MM.1S (cell line): ENCODE measurements at regions not wholly inside any gene's neighbourhood (a gene's known extent, or its start where the extent isn't known, plus 50 kb on each side); places are given as distances from the start of the nearest gene placed in this dataset.

Source experiments
- DNase-seq: peaks from one replicate; pipeline ENCODE4 v3.0.0-alpha.2; 2015
- H2AFZ ChIP-seq: fragments of 300-600 bp; sonication (generic); 2 replicates; pipeline ENCODE4 v1.6.0; 2016; ENCODE audit warnings: antibody characterized with exemption, low read length
- H3F3A ChIP-seq: fragments of 300-600 bp; sonication (generic); 2 replicates; pipeline ENCODE4 v1.6.1; 2016; ENCODE audit warnings: mild to moderate bottlenecking, antibody characterized with exemption, low read length, moderate library complexity, mixed read lengths; ENCODE audit not compliant: insufficient read depth
- H3K27ac ChIP-seq: fragments of 300-600 bp; sonication (generic); 2 replicates; pipeline ENCODE4 v1.5.1; 2016; ENCODE audit warnings: mild to moderate bottlenecking, low read length
- H3K27me3 ChIP-seq: fragments of 300-600 bp; sonication (generic); replicated peaks from 2 replicates; pipeline ENCODE4 v1.6.0; 2016; ENCODE audit warnings: low read length; ENCODE audit not compliant: insufficient read depth
- H3K36me3 ChIP-seq: fragments of 300-600 bp; sonication (generic); replicated peaks from 2 replicates; pipeline ENCODE4 v1.6.1; 2016; ENCODE audit warnings: mild to moderate bottlenecking, low read length, mixed read lengths; ENCODE audit not compliant: insufficient read depth
- H3K4me1 ChIP-seq: fragments of 300-600 bp; sonication (generic); 2 replicates; pipeline ENCODE4 v1.6.1; 2016; ENCODE audit warnings: low read length, mixed read lengths
- H3K4me2 ChIP-seq: fragments of 300-600 bp; sonication (generic); 2 replicates; pipeline ENCODE4 v1.6.0; 2016; ENCODE audit warnings: low read depth, low read length
- H3K4me3 ChIP-seq: fragments of 300-600 bp; sonication (generic); 2 replicates; pipeline ENCODE4 v1.5.1; 2016; ENCODE audit warnings: low read length, mixed read lengths
- H3K79me2 ChIP-seq: fragments of 300-600 bp; sonication (generic); 2 replicates; pipeline ENCODE4 v1.6.1; 2016; ENCODE audit warnings: mixed run types, low read length, mixed read lengths
- H3K9ac ChIP-seq: fragments of 300-600 bp; sonication (generic); 2 replicates; pipeline ENCODE4 v1.6.1; 2016; ENCODE audit warnings: low read length, mixed read lengths
- H3K9me2 ChIP-seq: fragments of 300-600 bp; sonication (generic); replicated peaks from 2 replicates; pipeline ENCODE4 v1.6.1; 2016; ENCODE audit warnings: mild to moderate bottlenecking, low read length, mixed read lengths; ENCODE audit not compliant: insufficient read depth
- H3K9me3 ChIP-seq: fragments of 300-600 bp; sonication (generic); replicated peaks from 2 replicates; pipeline ENCODE4 v1.6.1; 2016; ENCODE audit warnings: mild to moderate bottlenecking, low read length, mixed read lengths; ENCODE audit not compliant: insufficient read depth
- H4K20me1 ChIP-seq: fragments of 300-600 bp; sonication (generic); 2 replicates; pipeline ENCODE4 v1.6.1; 2016; ENCODE audit warnings: mild to moderate bottlenecking, low read length, moderate library complexity, mixed read lengths; ENCODE audit not compliant: insufficient read depth
- CTCF ChIP-seq: fragments of 300-600 bp; sonication (generic); IDR thresholded peaks from 2 replicates; pipeline ENCODE4 v1.5.1; 2016; ENCODE audit warnings: antibody characterized with exemption, low read length, mixed read lengths
- EZH2 ChIP-seq: fragments of 300-600 bp; sonication (generic); optimal IDR thresholded peaks from 2 replicates; pipeline ENCODE3; 2017; ENCODE audit warnings: low read depth, mild to moderate bottlenecking, antibody characterized with exemption, low read length, mixed read lengths
- EZH2phosphoT487 ChIP-seq: fragments of 300-600 bp; sonication (generic); IDR thresholded peaks from 2 replicates; pipeline ENCODE4 v1.6.1; 2018; ENCODE audit warnings: antibody characterized with exemption, low read length

- Histone ChIP-seq H3K27ac (no peak overlapping the region), H2AFZ (no peak overlapping the region), H3K4me1 (0 out of 2 replicates have a peak, but pooled peaks cover 5% of the 10 kb centered on the region), H3K9ac (no peak overlapping the region), H3K27me3 (no peaks in the 10 kb centered on the region), H3F3A (no peaks in the 10 kb centered on the region), H3K4me2 (no peak overlapping the region), H3K9me2 (no peaks in the 10 kb centered on the region), H3K4me3 (no peak overlapping the region), H4K20me1 (no peaks in the 10 kb centered on the region), H3K9me3 (no peaks in the 10 kb centered on the region), H3K79me2 (no peaks in the 10 kb centered on the region), H3K36me3 (no peaks in the 10 kb centered on the region)
- TF ChIP-seq CTCF (no peak), EZH2 (no peak), EZH2phosphoT487 (no peak)
- DNase-seq = no peak
These were observed 70.0 kb downstream of the UCHL1 start for GRCh38 chr4:41326776-41327175.

- no peaks in the 10 kb centered on the region for H3K79me2 ChIP-seq
- no peaks in the 10 kb centered on the region for H3K36me3 ChIP-seq
- H3K4me2 ChIP-seq = no peak overlapping the region
- DNase-seq = no peak
- H3K9me3 ChIP-seq = no peaks in the 10 kb centered on the region
- H3K9ac ChIP-seq = no peak overlapping the region
- no peak overlapping the region for H3K27ac ChIP-seq
- H3K9me2 ChIP-seq = no peaks in the 10 kb centered on the region
- H3K4me3 ChIP-seq = no peak overlapping the region
- H4K20me1 ChIP-seq = no peaks in the 10 kb centered on the region
- no peaks in the 10 kb centered on the region for H3K27me3 ChIP-seq
- H3F3A ChIP-seq = no peaks in the 10 kb centered on the region
- no peak overlapping the region for H2AFZ ChIP-seq
- TF ChIP-seq CTCF = no peak
- no peak for TF ChIP-seq EZH2
- no peak for TF ChIP-seq EZH2phosphoT487
- H3K4me1 ChIP-seq = no peaks in the 10 kb centered on the region
These were observed 71.0 kb downstream of the UCHL1 start for GRCh38 chr4:41327770-41328169.

- Histone ChIP-seq H3K4me1 (no peaks in the 10 kb centered on the region), H3K4me2 (no peak overlapping the region), H3K79me2 (no peaks in the 10 kb centered on the region), H3K27ac (no peak overlapping the region), H3K27me3 (no peaks in the 10 kb centered on the region), H2AFZ (no peak overlapping the region), H3K9me2 (no peaks in the 10 kb centered on the region), H4K20me1 (no peaks in the 10 kb centered on the region), H3F3A (no peaks in the 10 kb centered on the region), H3K4me3 (no peak overlapping the region), H3K36me3 (no peaks in the 10 kb centered on the region), H3K9ac (no peak overlapping the region), H3K9me3 (no peaks in the 10 kb centered on the region)
- TF ChIP-seq CTCF (no peak), EZH2 (no peak), EZH2phosphoT487 (no peak)
- DNase-seq = no peak
These were observed 72.6 kb downstream of the UCHL1 start for GRCh38 chr4:41329361-41329760.
